GM23338 (cell line): ENCODE measurements at regions not wholly inside any gene's neighbourhood (a gene's known extent, or its start where the extent isn't known, plus 50 kb on each side); places are given as distances from the start of the nearest gene placed in this dataset.
A peak's percentile ranks its signal among the peaks of the same experiment; 100 is the strongest.

Experiments used
- ATAC-seq: fragments of 200-7000 bp; cut with Tn5 transposase; 3 replicates; pipeline ENCODE4 v1.9.1; 2020
- DNase-seq: peaks from one replicate; pipeline ENCODE4 v3.0.0-alpha.2; 2015; ENCODE audit warnings: low spot score
- H2AFZ ChIP-seq: fragments of 200-600 bp; sonication (generic); 2 replicates; pipeline ENCODE4 v1.8.0; 2016; ENCODE audit warnings: antibody characterized with exemption, mild to moderate bottlenecking, moderate library complexity
- H3F3A ChIP-seq: fragments of 200-600 bp; sonication (generic); replicated peaks from 2 replicates; pipeline ENCODE4 v1.8.0; 2017; ENCODE audit warnings: antibody characterized with exemption, mixed run types, low read depth
- H3K27ac ChIP-seq: fragments of 200-600 bp; sonication (generic); 2 replicates; pipeline ENCODE4 v1.6.1; 2016; ENCODE audit warnings: low read depth
- H3K27me3 ChIP-seq: fragments of 200-600 bp; sonication (generic); 2 replicates; pipeline ENCODE4 v1.8.0; 2016; ENCODE audit warnings: mild to moderate bottlenecking, mixed run types, moderate library complexity; ENCODE audit not compliant: insufficient read depth
- H3K36me3 ChIP-seq: fragments of 200-600 bp; sonication (generic); 2 replicates; pipeline ENCODE4 v1.8.0; 2016; ENCODE audit warnings: mild to moderate bottlenecking; ENCODE audit not compliant: insufficient read depth
- H3K4me1 ChIP-seq: fragments of 200-600 bp; sonication (generic); 2 replicates; pipeline ENCODE4 v1.8.0; 2016; ENCODE audit warnings: mild to moderate bottlenecking, moderate library complexity; ENCODE audit not compliant: insufficient read depth
- H3K4me2 ChIP-seq: fragments of 200-600 bp; sonication (generic); 2 replicates; pipeline ENCODE4 v1.7.1; 2017; ENCODE audit warnings: mixed run types
- H3K4me3 ChIP-seq: fragments of 200-600 bp; sonication (generic); 2 replicates; pipeline ENCODE4 v1.6.1; 2016; ENCODE audit warnings: mixed run types
- H3K79me2 ChIP-seq: fragments of 200-600 bp; sonication (generic); replicated peaks from 2 replicates; pipeline ENCODE4 v1.8.0; 2017; ENCODE audit warnings: mild to moderate bottlenecking; ENCODE audit not compliant: insufficient read depth
- H3K9me2 ChIP-seq: fragments of 200-600 bp; sonication (generic); 2 replicates; pipeline ENCODE4 v1.8.0; 2017; ENCODE audit not compliant: insufficient read depth
- H4K20me1 ChIP-seq: fragments of 200-600 bp; sonication (generic); replicated peaks from 2 replicates; pipeline ENCODE4 v1.8.0; 2017; ENCODE audit warnings: mild to moderate bottlenecking; ENCODE audit not compliant: insufficient read depth
- H3K27ac Mint-ChIP-seq: 2 replicates; pipeline ENCODE4 v1.8.0; 2020; ENCODE audit warnings: inconsistent platforms, mild to moderate bottlenecking, moderate library complexity, mixed read lengths
- H3K27me3 Mint-ChIP-seq: 3 replicates; pipeline ENCODE4 v1.8.0; 2022; ENCODE audit warnings: low read depth, mild to moderate bottlenecking, moderate library complexity, mixed read lengths, inconsistent platforms; ENCODE audit not compliant: insufficient read depth, poor library complexity
- H3K36me3 Mint-ChIP-seq: 3 replicates; pipeline ENCODE4 v1.8.0; 2021; ENCODE audit warnings: low read depth, mild to moderate bottlenecking, inconsistent platforms, moderate library complexity, mixed read lengths
- H3K4me1 Mint-ChIP-seq: 3 replicates; pipeline ENCODE4 v1.8.0; 2020; ENCODE audit warnings: mild to moderate bottlenecking, inconsistent platforms, mixed read lengths
- H3K4me3 Mint-ChIP-seq: 3 replicates; pipeline ENCODE4 v1.8.0; 2021; ENCODE audit warnings: moderate library complexity, mild to moderate bottlenecking, inconsistent platforms, mixed read lengths
- H3K9me3 Mint-ChIP-seq: 3 replicates; pipeline ENCODE4 v1.8.0; 2020; ENCODE audit warnings: moderate library complexity, mild to moderate bottlenecking, inconsistent platforms, mixed read lengths
- CREB1 ChIP-seq: fragments of 250-450 bp; sonication (Bioruptor Pico); IDR thresholded peaks from 2 replicates; pipeline ENCODE4 v1.5.0; 2020; ENCODE audit warnings: low read depth, mild to moderate bottlenecking, moderate library complexity
- EZH2 ChIP-seq: fragments of 200-600 bp; sonication (generic); IDR thresholded peaks from one replicate; pipeline ENCODE4 v1.8.0; 2017; ENCODE audit warnings: antibody characterized with exemption, mild to moderate bottlenecking, low read depth; ENCODE audit not compliant: unreplicated experiment
- EZH2phosphoT487 ChIP-seq: fragments of 200-600 bp; sonication (generic); IDR thresholded peaks from one replicate; pipeline ENCODE4 v1.8.1; 2018; ENCODE audit warnings: antibody characterized with exemption; ENCODE audit not compliant: unreplicated experiment
- JUNB ChIP-seq: IDR thresholded peaks from one replicate; pipeline ENCODE4 v1.6.1; 2016; ENCODE audit warnings: antibody characterized with exemption; ENCODE audit not compliant: unreplicated experiment
- NANOG ChIP-seq: IDR thresholded peaks from 2 replicates; pipeline ENCODE4 v1.6.1; 2016; ENCODE audit warnings: antibody characterized with exemption, borderline replicate concordance
- POLR2AphosphoS5 ChIP-seq: IDR thresholded peaks from 2 replicates; pipeline ENCODE4 v1.6.1; 2016; ENCODE audit warnings: antibody characterized with exemption, low read depth
- STAT1 ChIP-seq: IDR thresholded peaks from one replicate; pipeline ENCODE4 v1.6.1; 2016; ENCODE audit warnings: antibody characterized with exemption; ENCODE audit not compliant: unreplicated experiment
- ZNF114 ChIP-seq: fragments of 250-450 bp; sonication (Bioruptor Pico); IDR thresholded peaks from 2 replicates; pipeline ENCODE4 v1.5.0; 2020; ENCODE audit warnings: mild to moderate bottlenecking, moderate library complexity
- ZNF331 ChIP-seq: fragments of 250-450 bp; sonication (Bioruptor Pico); IDR thresholded peaks from 2 replicates; pipeline ENCODE4 v1.5.0; 2020; ENCODE audit warnings: low read depth, mild to moderate bottlenecking, moderate library complexity
- TF ChIP-seq, protein P1 (sequence below): IDR thresholded peaks from one replicate; pipeline ENCODE4 v1.6.1; 2018; ENCODE audit warnings: antibody characterized with exemption; ENCODE audit not compliant: unreplicated experiment
- TF ChIP-seq, protein P2 (sequence below): IDR thresholded peaks from 2 replicates; pipeline ENCODE4 v1.6.1; 2016; ENCODE audit warnings: antibody characterized with exemption
- TF ChIP-seq, protein P3 (sequence below): fragments of 250-450 bp; sonication (Bioruptor Pico); IDR thresholded peaks from 2 replicates; pipeline ENCODE4 v1.5.0; 2020; ENCODE audit warnings: mild to moderate bottlenecking, moderate library complexity
- TF ChIP-seq, protein P4 (sequence below), 2 experiments: fragments of 200-600 bp in 1 of 2; sonication (generic) in 1 of 2; conservative IDR thresholded peaks; 2 replicates each; pipeline versions ENCODE4 v1.5.1 to v1.6.1; 2016 to 2017; ENCODE audit warnings: antibody characterized with exemption in 2 of 2, low read depth in 2 of 2, mild to moderate bottlenecking in 2 of 2, moderate library complexity in 1 of 2

DNA sequence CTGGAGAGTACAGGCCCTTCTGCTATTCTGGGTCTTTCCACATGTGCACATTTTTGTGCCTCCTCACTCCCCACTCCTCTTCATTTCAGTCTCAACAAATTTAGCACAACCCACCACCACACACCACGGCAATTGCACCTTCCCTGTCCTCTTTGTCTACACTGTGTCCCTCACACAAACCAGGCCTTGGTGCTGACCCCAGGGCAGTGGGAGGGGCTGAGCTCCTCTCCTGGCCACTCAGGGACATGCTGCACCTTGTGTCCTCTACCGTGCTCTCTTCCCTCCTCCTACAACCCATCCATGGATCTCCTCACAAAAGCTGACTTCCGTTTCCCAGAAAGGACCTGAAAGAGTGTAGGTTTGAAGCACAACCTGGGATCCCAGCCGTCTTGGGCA is 90.9 kb upstream of the IKZF1 start:
- no peak for DNase-seq
- no peak overlapping the region for H3K27ac ChIP-seq

More for the DNA sequence above, 90.9 kb upstream of the IKZF1 start:
- no peak overlapping the region for H3K4me2 ChIP-seq
- Mint-ChIP-seq H3K36me3 (no peaks in the 10 kb centered on the region), H3K4me3 (no peak overlapping the region), H3K9me3 (no peaks in the 10 kb centered on the region; the same call in 2 of the 3 replicates), H3K27me3 (peaks cover 4% of the 10 kb centered on the region), H3K27ac (peak overlapping the region; percentile 38; the same call in 1 of the 2 replicates), H3K4me1 (no peaks in the 10 kb centered on the region)
- no peaks in the 10 kb centered on the region for H3K9me2 ChIP-seq
- H4K20me1 ChIP-seq, result no peaks in the 10 kb centered on the region
- no peaks in the 10 kb centered on the region for H3F3A ChIP-seq
- H3K4me3 ChIP-seq, result no peak overlapping the region
- TF ChIP-seq POLR2AphosphoS5, result no peak
- TF ChIP-seq, protein P1, sequence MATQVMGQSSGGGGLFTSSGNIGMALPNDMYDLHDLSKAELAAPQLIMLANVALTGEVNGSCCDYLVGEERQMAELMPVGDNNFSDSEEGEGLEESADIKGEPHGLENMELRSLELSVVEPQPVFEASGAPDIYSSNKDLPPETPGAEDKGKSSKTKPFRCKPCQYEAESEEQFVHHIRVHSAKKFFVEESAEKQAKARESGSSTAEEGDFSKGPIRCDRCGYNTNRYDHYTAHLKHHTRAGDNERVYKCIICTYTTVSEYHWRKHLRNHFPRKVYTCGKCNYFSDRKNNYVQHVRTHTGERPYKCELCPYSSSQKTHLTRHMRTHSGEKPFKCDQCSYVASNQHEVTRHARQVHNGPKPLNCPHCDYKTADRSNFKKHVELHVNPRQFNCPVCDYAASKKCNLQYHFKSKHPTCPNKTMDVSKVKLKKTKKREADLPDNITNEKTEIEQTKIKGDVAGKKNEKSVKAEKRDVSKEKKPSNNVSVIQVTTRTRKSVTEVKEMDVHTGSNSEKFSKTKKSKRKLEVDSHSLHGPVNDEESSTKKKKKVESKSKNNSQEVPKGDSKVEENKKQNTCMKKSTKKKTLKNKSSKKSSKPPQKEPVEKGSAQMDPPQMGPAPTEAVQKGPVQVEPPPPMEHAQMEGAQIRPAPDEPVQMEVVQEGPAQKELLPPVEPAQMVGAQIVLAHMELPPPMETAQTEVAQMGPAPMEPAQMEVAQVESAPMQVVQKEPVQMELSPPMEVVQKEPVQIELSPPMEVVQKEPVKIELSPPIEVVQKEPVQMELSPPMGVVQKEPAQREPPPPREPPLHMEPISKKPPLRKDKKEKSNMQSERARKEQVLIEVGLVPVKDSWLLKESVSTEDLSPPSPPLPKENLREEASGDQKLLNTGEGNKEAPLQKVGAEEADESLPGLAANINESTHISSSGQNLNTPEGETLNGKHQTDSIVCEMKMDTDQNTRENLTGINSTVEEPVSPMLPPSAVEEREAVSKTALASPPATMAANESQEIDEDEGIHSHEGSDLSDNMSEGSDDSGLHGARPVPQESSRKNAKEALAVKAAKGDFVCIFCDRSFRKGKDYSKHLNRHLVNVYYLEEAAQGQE, result no peak
- TF ChIP-seq CREB1 (CRISPR knock-in tag), result no peak
- TF ChIP-seq ZNF331 (CRISPR knock-in tag), result no peak
- TF ChIP-seq, protein P2, sequence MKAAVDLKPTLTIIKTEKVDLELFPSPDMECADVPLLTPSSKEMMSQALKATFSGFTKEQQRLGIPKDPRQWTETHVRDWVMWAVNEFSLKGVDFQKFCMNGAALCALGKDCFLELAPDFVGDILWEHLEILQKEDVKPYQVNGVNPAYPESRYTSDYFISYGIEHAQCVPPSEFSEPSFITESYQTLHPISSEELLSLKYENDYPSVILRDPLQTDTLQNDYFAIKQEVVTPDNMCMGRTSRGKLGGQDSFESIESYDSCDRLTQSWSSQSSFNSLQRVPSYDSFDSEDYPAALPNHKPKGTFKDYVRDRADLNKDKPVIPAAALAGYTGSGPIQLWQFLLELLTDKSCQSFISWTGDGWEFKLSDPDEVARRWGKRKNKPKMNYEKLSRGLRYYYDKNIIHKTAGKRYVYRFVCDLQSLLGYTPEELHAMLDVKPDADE, result no peak
- TF ChIP-seq, protein P3, sequence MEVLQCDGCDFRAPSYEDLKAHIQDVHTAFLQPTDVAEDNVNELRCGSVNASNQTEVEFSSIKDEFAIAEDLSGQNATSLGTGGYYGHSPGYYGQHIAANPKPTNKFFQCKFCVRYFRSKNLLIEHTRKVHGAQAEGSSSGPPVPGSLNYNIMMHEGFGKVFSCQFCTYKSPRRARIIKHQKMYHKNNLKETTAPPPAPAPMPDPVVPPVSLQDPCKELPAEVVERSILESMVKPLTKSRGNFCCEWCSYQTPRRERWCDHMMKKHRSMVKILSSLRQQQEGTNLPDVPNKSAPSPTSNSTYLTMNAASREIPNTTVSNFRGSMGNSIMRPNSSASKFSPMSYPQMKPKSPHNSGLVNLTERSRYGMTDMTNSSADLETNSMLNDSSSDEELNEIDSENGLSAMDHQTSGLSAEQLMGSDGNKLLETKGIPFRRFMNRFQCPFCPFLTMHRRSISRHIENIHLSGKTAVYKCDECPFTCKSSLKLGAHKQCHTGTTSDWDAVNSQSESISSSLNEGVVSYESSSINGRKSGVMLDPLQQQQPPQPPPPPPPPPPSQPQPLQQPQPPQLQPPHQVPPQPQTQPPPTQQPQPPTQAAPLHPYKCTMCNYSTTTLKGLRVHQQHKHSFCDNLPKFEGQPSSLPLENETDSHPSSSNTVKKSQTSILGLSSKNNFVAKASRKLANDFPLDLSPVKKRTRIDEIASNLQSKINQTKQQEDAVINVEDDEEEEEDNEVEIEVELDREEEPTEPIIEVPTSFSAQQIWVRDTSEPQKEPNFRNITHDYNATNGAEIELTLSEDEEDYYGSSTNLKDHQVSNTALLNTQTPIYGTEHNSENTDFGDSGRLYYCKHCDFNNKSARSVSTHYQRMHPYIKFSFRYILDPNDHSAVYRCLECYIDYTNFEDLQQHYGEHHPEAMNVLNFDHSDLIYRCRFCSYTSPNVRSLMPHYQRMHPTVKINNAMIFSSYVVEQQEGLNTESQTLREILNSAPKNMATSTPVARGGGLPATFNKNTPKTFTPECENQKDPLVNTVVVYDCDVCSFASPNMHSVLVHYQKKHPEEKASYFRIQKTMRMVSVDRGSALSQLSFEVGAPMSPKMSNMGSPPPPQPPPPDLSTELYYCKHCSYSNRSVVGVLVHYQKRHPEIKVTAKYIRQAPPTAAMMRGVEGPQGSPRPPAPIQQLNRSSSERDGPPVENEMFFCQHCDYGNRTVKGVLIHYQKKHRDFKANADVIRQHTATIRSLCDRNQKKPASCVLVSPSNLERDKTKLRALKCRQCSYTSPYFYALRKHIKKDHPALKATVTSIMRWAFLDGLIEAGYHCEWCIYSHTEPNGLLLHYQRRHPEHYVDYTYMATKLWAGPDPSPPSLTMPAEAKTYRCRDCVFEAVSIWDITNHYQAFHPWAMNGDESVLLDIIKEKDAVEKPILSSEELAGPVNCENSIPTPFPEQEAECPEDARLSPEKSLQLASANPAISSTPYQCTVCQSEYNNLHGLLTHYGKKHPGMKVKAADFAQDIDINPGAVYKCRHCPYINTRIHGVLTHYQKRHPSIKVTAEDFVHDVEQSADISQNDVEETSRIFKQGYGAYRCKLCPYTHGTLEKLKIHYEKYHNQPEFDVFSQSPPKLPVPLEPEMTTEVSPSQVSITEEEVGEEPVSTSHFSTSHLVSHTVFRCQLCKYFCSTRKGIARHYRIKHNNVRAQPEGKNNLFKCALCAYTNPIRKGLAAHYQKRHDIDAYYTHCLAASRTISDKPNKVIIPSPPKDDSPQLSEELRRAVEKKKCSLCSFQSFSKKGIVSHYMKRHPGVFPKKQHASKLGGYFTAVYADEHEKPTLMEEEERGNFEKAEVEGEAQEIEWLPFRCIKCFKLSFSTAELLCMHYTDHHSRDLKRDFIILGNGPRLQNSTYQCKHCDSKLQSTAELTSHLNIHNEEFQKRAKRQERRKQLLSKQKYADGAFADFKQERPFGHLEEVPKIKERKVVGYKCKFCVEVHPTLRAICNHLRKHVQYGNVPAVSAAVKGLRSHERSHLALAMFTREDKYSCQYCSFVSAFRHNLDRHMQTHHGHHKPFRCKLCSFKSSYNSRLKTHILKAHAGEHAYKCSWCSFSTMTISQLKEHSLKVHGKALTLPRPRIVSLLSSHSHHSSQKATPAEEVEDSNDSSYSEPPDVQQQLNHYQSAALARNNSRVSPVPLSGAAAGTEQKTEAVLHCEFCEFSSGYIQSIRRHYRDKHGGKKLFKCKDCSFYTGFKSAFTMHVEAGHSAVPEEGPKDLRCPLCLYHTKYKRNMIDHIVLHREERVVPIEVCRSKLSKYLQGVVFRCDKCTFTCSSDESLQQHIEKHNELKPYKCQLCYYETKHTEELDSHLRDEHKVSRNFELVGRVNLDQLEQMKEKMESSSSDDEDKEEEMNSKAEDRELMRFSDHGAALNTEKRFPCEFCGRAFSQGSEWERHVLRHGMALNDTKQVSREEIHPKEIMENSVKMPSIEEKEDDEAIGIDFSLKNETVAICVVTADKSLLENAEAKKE (CRISPR knock-in tag), result no peak
- TF ChIP-seq ZNF114 (CRISPR knock-in tag), result no peak
- TF ChIP-seq EZH2, result no peak
- no peak for TF ChIP-seq EZH2phosphoT487
- TF ChIP-seq JUNB, result no peak
- TF ChIP-seq, protein P4, sequence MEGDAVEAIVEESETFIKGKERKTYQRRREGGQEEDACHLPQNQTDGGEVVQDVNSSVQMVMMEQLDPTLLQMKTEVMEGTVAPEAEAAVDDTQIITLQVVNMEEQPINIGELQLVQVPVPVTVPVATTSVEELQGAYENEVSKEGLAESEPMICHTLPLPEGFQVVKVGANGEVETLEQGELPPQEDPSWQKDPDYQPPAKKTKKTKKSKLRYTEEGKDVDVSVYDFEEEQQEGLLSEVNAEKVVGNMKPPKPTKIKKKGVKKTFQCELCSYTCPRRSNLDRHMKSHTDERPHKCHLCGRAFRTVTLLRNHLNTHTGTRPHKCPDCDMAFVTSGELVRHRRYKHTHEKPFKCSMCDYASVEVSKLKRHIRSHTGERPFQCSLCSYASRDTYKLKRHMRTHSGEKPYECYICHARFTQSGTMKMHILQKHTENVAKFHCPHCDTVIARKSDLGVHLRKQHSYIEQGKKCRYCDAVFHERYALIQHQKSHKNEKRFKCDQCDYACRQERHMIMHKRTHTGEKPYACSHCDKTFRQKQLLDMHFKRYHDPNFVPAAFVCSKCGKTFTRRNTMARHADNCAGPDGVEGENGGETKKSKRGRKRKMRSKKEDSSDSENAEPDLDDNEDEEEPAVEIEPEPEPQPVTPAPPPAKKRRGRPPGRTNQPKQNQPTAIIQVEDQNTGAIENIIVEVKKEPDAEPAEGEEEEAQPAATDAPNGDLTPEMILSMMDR (conservative IDR thresholded peaks at IDR 0.05; ENCODE audit: low read depth in 2 of 2), result no peak
- no peak for TF ChIP-seq NANOG
- TF ChIP-seq STAT1, result no peak
- H2AFZ ChIP-seq, result no peak overlapping the region
- no peaks in the 10 kb centered on the region for H3K36me3 ChIP-seq
- no peaks in the 10 kb centered on the region for H3K79me2 ChIP-seq
- H3K27me3 ChIP-seq, result no peaks in the 10 kb centered on the region
- no peaks in the 10 kb centered on the region for H3K4me1 ChIP-seq
- no peak for ATAC-seq
